ENCODE measurements at regions not wholly inside any gene's neighbourhood (a gene's known extent, or its start where the extent isn't known, plus 50 kb on each side); places are given as distances from the start of the nearest gene placed in this dataset.

DNA sequence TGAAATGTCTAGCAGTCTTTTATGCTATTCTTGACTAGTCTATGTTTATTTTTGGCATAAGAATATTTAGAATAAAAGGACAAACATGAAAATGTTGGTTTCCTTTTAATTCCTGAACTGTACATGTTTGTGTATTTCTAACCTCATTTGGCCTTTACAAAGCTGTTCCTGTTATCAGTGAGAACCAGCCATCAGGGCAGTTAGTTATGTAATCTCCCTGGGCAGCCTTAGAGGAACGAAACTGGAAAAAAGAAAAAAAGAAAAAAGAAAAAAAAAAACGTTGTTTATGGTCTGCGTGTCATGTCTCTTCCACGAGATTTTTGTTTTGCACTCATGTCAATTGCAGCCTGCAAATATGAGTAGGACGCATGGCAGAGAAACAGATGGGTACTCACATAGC, 193.7 kb downstream of the MAGEB5 start:
- Histone ChIP-seq H2AFZ (no peak overlapping the region), H3K27ac (ENCODE audit: low read depth) (no peak overlapping the region), H3K79me2 (replicated peaks; ENCODE audit: insufficient read depth) (no peaks in the 10 kb centered on the region), H3K4me3 (no peak overlapping the region), H3K36me3 (ENCODE audit: insufficient read depth) (no peaks in the 10 kb centered on the region), H3K9me2 (ENCODE audit: insufficient read depth) (no peaks in the 10 kb centered on the region), H3K4me2 (no peak overlapping the region), H3F3A (replicated peaks; ENCODE audit: low read depth) (no peaks in the 10 kb centered on the region), H3K27me3 (ENCODE audit: insufficient read depth) (no peaks in the 10 kb centered on the region), H3K4me1 (ENCODE audit: insufficient read depth) (peaks cover 7% of the 10 kb centered on the region; the same call in 1 of the 2 replicates), H4K20me1 (replicated peaks; ENCODE audit: insufficient read depth) (no peaks in the 10 kb centered on the region)
- Mint-ChIP-seq H3K4me1 (peaks cover 7% of the 10 kb centered on the region; the same call in 1 of the 3 replicates), H3K4me3 (no peak overlapping the region), H3K27me3 (ENCODE audit: insufficient read depth, low read depth, poor library complexity) (no peaks in the 10 kb centered on the region), H3K36me3 (ENCODE audit: low read depth) (no peaks in the 10 kb centered on the region), H3K9me3 (no peaks in the 10 kb centered on the region), H3K27ac (no peak overlapping the region)
- DNase-seq (ENCODE audit: low spot score) (no peak), ATAC-seq (no peak)
- TF ChIP-seq NANOG (IDR thresholded peaks at IDR 0.05; ENCODE audit: borderline replicate concordance) = no peak

DNA sequence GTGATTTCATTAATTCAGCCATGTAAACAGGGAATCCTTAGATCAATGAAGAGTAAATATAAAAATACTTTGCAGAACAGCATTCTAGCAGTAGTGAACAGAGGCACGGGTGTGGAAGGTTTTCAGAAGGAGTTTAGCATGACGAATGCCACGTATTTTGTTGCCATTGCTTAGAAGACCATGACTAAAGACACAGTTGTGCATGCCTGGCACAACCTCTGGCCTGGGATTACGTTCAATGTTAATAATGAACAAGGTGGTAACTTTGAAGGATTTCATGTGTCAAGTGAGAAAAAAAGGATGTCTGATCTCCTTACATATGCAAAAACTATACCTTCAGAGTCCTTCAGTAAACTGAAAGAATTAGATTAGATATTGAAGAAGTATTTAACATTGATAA, 171.9 kb downstream of the MAGEB5 start:
- no peak overlapping the region for H3K4me3 Mint-ChIP-seq
- Histone ChIP-seq H2AFZ (no peak overlapping the region), H3K4me2 (no peak overlapping the region), H3F3A (replicated peaks; ENCODE audit: low read depth) (no peaks in the 10 kb centered on the region), H3K36me3 (ENCODE audit: insufficient read depth) (no peaks in the 10 kb centered on the region), H3K9me2 (ENCODE audit: insufficient read depth) (no peaks in the 10 kb centered on the region), H4K20me1 (replicated peaks; ENCODE audit: insufficient read depth) (no peaks in the 10 kb centered on the region), H3K4me3 (no peak overlapping the region), H3K4me1 (ENCODE audit: insufficient read depth) (no peaks in the 10 kb centered on the region), H3K27me3 (ENCODE audit: insufficient read depth) (no peaks in the 10 kb centered on the region), H3K27ac (ENCODE audit: low read depth) (no peak overlapping the region), H3K79me2 (replicated peaks; ENCODE audit: insufficient read depth) (no peaks in the 10 kb centered on the region)
- ATAC-seq (no peak), DNase-seq (ENCODE audit: low spot score) (no peak)
- H3K27ac Mint-ChIP-seq = no peak overlapping the region
- peaks cover 2% of the 10 kb centered on the region for H3K9me3 Mint-ChIP-seq
- no peaks in the 10 kb centered on the region for H3K27me3 Mint-ChIP-seq (ENCODE audit: insufficient read depth, low read depth, poor library complexity)
- no peaks in the 10 kb centered on the region for H3K4me1 Mint-ChIP-seq
- H3K36me3 Mint-ChIP-seq (ENCODE audit: low read depth) = peaks cover 2% of the 10 kb centered on the region; the same call in 2 of the 3 replicates
- no peak for TF ChIP-seq POLR2AphosphoS5 (IDR thresholded peaks at IDR 0.05; ENCODE audit: low read depth)
- no peak for TF ChIP-seq EZH2phosphoT487 (IDR thresholded peaks at IDR 0.05; ENCODE audit: unreplicated experiment)
- no peak for TF ChIP-seq CREB1 (CRISPR knock-in tag; IDR thresholded peaks at IDR 0.05; ENCODE audit: low read depth)
- no peak for TF ChIP-seq STAT1 (IDR thresholded peaks at IDR 0.05; ENCODE audit: unreplicated experiment)
- TF ChIP-seq, protein P1, sequence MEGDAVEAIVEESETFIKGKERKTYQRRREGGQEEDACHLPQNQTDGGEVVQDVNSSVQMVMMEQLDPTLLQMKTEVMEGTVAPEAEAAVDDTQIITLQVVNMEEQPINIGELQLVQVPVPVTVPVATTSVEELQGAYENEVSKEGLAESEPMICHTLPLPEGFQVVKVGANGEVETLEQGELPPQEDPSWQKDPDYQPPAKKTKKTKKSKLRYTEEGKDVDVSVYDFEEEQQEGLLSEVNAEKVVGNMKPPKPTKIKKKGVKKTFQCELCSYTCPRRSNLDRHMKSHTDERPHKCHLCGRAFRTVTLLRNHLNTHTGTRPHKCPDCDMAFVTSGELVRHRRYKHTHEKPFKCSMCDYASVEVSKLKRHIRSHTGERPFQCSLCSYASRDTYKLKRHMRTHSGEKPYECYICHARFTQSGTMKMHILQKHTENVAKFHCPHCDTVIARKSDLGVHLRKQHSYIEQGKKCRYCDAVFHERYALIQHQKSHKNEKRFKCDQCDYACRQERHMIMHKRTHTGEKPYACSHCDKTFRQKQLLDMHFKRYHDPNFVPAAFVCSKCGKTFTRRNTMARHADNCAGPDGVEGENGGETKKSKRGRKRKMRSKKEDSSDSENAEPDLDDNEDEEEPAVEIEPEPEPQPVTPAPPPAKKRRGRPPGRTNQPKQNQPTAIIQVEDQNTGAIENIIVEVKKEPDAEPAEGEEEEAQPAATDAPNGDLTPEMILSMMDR (conservative IDR thresholded peaks at IDR 0.05; ENCODE audit: low read depth in 2 of 2) = no peak
- TF ChIP-seq ZNF114 (CRISPR knock-in tag; IDR thresholded peaks at IDR 0.05) = no peak
- TF ChIP-seq REST (IDR thresholded peaks at IDR 0.05; ENCODE audit: unreplicated experiment) = no peak
- TF ChIP-seq EZH2 (IDR thresholded peaks at IDR 0.05; ENCODE audit: low read depth, unreplicated experiment) = no peak
- no peak for TF ChIP-seq ETS1 (IDR thresholded peaks at IDR 0.05)
- TF ChIP-seq NANOG (IDR thresholded peaks at IDR 0.05; ENCODE audit: borderline replicate concordance) = no peak

All from GM23338 (cell line).